HK-2 (cell line): ENCODE measurements at regions not wholly inside any gene's neighbourhood (a gene's known extent, or its start where the extent isn't known, plus 50 kb on each side); places are given as distances from the start of the nearest gene placed in this dataset.
"Not testable (repeated sequence)": the region's sequence is repeated elsewhere in the genome, so short reads cannot be mapped to it uniquely, and the experiment has no call there.

Experiments used
- DNase-seq: peaks from one replicate; pipeline ENCODE4 v3.0.0-alpha.2; 2018; ENCODE audit not compliant: unreplicated experiment

DNA sequence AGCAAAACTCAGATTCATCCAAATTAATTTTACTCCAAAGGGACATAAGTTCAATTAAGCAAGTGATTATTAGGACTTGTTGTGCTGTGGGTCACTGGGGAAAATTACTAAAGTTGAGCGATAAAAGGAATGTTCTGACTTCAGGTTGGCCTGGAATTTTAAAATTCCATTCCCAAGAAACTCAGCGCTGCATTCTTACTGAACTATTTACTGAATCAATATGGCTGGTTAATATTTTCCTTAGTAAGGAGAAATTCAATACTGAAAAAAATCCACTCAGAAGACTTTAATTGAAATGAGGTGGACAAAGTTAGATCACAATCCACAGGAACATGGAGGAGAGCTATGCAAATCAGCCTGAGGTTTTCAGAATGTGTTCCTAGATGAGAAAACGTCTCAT is 578.9 kb upstream of the NR5A2 start:
- DNase-seq, result no peak

DNA sequence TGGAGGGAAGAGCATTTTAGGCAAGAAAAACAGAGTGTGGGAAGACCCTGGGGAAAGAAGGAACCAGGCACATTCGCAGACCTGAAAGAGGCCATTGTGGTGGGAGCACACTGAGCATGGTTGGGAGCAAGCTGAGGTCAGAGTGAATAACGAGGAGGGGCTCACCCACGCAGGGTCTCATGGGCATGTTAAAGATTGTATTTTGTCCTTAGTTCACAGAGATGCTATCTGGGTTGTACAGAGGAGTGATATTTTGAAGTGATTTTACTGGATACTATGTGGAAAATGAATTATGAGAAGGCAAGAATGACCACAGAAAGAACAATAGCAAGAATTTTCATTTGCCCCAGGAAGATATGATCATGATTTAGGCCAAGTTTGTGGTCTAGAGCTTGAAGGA is 578.3 kb upstream of the NR5A2 start:
- DNase-seq, result no peak

DNA sequence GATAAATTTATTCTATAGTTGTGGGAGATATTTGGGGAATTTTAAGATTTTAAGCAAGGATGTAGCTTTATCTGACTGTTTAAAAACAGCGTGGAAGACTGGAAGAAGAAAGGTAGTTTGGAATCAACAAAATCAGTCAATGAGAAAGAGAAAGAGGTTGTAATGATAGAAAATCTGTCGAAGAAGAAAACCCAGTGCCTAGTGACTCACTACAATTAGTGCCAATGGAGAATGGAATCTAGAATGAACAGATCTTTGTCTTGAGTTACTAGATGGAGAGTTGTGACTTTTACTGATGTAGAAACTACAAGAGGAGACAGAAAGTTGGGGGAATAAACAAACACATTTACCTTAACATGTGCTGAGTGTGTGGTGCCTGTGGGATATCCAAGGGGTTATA is 577.8 kb upstream of the NR5A2 start:
- DNase-seq, result no peak

DNA sequence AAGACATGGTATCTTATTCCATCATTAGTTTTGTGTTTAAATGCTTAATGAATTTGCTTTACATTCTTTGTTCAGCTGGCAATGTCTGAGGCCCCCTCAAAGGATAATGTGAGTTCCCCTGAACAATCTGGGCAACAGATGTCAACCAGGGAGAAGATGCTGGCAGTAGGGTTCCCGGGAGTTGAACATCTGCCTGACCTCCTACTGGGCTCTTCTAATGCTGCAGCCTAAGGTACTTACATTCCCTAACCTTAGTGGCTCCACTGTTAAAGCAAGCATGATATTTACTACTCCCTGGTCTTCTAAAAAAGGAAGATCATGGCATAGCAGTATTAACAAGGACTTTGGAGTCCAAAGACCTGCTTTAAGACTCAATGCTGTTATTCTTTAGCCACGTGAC is 574.9 kb upstream of the NR5A2 start:
- no peak for DNase-seq

DNA sequence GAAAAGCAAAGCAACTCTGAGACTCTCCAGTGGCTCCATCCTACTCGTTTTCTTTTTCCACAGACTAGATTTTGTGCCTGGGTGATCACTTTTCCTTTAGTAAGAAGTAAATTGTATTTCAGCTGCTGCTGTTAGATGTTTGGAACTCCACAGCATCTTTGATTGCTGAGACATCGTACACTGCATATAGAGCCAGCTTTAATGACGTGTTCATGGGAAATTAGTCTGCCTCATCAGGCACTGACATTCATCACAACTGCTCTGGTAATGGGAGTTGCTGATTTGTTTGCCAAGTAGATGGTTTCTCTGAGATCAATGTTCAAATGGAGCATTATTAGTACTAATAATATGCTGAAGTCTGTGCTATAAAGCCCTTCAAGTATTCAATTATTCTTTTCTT is 573.8 kb upstream of the NR5A2 start:
- no peak for DNase-seq

DNA sequence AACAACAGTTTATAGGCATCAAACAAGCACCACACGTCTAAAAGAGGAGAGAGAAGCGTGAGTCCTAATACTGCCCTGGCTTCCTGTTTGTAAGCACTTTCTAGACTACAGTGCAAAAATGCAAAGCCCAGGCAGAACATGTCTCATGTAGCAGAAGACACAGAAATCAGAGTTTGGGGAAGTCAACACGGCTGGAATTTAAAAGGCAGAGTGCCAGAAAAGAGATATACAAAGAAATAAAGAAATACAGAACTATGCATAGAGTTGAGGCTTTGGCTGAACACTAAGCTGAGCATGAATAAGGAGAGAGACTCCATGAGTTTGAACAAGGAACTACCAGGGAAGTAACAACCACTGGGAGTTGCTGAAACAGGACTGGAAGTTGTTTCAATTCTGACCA is 566.6 kb upstream of the NR5A2 start:
- DNase-seq, result no peak

DNA sequence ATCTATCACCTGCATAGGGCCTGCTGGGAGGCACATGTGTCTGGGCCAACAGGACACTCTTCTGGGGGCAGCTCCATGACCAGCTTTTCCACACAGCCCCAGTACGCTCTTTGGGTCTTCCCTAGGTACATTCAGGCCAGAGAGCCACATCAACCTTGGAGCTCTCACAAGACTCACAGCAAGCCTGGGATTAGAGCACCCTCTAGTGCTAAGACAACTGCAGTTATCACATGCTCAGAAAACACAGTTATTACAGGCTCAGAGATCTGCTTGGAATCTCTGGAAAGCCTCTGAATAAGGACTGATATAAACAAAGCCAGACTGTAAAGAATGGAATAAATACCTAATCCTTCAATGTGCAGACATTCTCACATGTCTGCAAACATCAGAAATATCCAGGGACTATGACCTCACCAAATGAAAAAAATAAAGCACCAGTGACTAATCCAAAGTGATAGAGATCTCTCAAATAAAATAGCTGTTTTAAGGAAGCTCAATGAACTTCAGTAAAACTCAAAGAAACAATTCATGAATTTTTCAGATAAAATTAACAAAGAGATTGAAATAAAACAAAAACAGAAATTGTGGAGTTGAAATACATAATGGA is 563.9 kb upstream of the NR5A2 start:
- peak; percentile 29 for DNase-seq

DNA sequence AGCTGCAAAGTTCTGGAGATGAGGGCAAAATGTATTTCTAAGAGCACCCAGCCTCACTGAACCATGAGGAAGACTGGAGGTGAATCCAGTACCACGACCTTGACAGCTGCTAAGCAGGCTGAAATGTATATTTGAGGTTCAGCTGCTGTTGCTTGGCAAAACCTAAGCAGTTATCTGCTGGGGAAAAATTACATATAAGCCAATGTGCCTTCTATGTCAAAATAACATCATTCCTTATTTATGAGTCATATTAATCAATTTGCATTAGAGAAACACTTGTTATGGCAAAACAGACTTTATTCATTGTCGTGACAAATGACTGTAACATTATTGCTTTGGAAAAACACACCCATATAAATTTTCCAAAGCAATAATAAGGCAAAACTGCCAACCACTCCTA is 560.5 kb upstream of the NR5A2 start:
- no peak for DNase-seq

DNA sequence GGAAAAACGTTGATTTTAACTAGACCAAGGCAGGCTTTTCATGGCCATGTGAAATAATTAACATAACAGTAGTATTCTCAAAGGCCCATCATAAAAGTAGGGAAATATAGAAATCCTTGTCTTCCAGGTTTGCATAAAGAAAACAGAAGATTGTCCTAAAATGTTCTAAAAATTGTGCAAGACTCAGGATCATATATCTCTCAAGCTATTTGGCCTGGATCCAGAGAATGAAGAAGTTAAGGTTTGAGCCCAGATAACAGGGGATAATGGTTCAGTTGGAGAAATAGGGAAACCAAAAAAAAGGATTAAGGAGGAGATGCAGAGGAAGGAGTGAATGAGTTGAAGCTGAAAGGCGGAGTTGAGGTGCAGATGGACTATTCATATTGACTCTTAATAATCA is 555.5 kb upstream of the NR5A2 start:
- DNase-seq, result no peak

DNA sequence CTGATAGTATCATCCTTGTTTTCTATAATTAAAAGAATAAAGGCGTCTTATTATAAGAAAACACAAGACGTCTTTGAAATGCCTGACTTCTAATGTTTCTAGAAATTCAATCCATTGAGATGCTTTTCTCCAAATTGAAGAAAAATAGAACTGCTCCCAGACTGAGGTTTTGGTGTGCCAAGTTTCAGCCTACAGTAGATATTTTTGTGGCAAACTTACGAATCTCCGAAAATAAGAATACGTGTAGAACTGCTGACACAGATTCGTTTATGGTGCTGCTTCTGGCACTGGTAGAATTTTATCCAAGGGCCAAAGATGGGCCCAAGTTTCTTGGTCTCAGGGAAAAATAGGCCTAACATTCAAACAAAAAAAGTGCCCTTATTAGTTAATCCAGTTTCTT is 554.5 kb upstream of the NR5A2 start:
- no peak for DNase-seq

DNA sequence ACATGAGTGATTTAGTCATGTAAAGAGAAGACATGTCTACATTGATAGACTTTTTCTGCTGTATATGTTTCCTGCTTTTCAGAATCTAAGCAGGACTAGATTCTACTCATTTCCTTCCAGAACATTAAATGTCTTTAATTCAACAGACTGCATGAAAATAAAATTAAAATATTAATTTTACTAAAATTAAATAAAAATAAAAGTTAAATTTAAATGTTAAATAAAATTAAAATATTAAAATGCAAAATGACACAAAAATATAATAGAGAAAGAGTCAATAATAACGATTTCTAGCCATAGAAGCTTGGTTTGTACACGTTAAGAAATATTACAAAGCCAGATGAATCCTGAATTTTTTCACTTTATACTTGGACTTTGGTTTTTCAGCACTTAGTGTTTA is 552.8 kb upstream of the NR5A2 start:
- no peak for DNase-seq

DNA sequence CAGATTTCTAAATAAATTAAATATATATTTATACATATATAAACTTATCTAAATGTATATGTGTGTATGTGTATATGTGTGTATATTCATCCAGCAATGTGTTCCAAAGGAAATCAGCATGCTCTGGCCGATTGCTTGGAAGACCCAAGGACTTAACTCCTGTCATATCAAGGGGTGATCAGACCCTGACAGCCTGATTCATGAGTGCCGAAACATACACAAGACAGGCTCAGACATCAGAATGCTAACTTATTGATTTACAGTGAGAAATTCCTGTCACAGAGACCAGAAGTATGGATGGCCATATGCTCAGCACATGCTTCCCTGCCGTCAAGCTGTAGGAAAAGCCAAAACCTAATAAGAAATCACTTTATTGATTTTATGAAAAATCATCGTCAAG is 545.1 kb upstream of the NR5A2 start:
- no peak for DNase-seq

DNA sequence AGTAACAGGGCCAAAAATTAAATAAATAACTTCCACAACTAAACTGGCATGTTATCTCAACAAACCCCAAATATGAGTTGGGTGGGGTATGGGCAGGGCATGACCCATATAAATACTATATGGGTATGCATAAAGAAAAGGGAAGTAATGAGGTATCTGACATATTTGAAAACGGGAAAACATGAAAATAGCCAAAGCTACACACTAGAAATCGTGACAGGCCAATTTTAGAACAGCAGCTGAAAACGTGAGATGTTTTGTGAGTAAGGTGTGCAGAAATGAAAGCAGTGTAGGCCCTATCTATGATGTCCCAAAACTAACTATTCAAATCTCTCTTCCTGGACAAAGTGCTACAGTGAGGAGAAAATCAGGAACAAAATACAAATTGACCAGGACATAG is 537.9 kb upstream of the NR5A2 start:
- no peak for DNase-seq

DNA sequence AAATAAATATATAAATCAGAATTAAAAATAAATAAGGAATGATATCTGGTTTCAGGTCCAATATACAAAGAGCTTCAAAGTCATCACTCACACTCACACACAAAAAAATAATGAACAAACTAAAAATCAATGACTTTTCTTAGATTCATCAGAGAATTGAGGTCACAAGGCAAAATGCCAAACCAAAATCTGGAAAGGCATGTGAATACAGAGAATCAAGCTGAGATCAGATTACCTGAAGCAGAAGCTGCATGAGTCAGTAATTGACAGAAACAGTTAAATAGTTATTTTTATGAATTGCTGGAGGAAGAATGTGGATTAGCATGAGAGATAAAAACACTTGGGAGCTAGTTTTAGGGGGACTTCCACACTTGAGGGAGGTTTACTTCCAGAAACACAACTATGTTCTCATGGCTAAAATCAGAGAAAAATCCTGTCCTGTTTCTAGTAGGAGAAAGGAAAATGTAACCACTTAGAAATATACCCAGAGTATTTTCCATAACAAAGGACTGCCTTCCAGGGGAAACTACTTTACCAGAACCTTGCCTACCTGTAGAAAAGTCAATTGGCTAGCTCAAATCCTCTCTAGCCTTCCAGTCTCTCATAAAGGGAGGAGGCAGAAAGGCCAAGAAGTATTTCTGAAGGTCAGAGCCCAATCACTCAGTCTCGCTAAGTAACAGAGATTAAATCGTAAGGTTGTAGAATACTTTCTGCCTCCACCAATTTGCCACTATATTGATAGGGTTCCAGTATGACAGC is 536.6 kb upstream of the NR5A2 start:
- DNase-seq, result no peak

DNA sequence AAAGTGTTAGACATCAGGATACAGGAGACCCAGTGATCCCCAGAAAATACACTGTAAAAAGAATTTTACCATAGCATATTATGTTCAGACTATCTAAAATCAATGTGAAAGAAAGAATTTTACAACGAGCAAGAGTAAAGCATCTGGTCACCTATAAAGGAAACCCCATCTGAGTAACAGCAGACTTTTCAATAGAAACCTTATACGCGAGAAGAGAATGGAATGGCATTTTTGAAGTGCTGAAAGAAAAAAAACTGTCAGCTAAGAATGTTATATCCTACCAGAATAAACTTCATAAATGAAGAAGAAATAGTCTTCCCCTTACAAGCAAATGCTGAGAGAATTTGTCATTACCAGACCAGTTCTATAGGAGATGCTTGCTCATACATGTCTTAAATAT is 532.1 kb upstream of the NR5A2 start:
- no peak for DNase-seq

DNA sequence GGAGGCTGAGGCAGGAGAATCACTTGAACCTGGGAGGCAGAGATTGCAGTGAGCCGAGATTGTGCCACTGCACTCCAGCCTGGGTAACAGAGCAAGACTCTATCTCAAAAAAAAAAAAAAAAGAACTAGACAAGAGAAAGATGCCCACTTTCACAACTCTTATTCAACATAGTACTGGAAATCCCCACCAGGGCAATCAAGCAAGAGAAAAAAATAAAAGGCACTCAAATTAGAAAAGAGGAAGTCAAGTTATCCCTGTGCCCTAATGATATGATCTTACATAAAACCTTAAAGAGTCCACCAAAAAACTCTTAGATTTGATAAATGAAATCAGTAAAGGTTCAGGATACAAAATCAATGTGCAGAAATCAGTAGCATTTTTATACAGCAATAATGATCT is 528.7 kb upstream of the NR5A2 start:
- DNase-seq, result not testable (repeated sequence)

DNA sequence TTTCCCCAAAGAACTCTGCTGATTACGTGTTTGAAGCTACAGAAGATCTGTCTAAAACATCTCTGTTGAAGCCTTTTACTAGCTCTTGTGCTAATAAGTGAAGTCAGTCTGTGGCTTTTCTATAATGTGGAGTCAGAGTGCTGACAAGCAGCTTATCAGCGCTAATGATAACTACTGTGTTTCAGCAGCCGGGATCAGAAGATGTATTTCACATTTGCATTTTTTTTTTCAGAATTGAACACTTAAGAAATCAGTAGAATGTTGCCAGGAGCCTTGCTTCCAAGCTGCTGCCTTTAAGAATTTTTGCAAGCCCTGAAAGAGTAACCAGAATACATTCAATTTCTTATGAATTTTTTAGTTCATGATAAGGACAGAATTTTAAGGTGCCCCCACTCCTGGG is 519.4 kb upstream of the NR5A2 start:
- DNase-seq, result no peak

DNA sequence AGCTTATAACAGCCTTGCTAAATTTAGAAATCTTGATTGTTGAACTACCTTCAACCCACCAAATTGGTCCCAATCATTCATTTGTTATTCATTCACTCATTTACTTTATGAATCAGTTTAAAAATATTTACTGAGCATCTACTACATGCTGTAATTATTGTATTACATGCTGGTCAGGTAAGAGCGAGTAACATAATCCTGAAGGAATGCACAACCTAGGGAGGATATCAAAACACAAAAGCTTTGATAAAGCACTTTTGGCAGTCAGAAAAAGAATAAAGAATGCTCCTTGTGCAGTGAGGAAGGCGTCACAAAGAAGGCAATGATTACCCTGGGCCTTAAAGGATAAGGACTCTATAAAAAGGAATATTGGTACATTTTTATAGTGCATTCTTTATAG is 518.9 kb upstream of the NR5A2 start:
- DNase-seq, result no peak

DNA sequence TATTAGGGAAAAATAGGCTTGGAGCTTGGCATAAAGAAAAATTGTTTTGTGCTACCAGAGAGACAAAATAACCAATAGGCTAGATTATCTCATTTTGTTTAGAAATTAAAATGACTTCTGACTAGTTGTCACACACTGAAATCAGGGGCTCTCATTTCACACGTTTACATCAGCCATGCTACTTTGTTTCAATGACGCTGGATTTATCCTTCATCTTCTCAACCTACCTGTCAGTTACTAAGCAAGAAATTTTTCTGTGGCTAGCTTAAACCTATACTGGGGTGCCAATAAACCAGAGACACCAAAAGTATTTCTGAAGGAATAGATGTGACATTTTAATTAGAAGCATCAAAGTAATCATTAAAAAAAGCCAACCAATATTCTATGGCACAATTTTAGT is 518.1 kb upstream of the NR5A2 start:
- no peak for DNase-seq

DNA sequence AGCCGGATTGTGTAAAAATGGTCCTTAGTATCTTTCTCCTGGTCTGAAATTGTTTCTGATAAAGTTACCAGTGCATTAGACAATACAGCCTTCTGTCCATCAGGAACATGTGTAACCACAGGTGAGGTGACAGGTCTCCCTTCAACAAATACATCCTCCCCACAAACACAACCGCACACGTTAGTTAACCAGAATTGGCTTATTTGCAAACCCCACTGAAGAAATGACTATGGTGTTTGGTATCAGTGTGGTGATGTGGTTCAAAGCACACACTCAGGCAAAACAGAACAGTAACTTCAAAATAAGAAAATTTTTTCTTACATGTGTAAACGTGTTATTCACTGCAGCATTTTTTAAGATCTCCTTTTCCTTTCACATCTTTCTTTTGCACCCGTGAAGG is 517.2 kb upstream of the NR5A2 start:
- no peak for DNase-seq

DNA sequence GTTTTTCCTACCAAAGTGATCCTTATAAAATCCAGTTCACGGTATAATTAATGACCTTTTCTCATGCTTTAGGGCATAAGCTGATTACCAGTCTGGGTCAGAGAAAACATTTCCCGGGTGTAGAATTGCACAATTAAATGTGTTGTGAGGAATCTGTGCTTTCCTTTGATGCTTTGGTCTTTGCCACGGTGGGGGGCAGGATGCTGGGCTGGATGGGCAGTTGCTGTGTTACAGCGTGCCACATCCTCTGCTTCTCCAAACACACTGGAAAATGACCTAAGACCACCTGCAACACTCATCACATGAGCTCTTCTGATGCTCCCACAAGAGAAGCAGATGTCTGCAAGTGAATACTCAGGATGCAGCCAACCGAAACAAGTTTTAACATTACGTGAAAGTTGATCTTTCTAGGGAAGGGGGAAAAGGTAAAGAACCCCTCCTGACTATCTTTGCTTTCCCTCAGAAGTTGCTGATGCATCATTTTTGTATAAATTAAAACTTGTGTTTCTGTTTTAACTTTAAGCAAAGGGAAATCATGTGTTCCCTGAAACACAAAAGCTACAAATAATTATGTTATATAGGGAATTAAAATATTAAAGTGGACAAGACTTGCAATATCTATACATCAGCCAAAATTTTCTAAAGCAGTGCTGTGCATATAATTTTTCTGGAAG is 515.3 kb upstream of the NR5A2 start:
- peak; percentile 67 for DNase-seq

DNA sequence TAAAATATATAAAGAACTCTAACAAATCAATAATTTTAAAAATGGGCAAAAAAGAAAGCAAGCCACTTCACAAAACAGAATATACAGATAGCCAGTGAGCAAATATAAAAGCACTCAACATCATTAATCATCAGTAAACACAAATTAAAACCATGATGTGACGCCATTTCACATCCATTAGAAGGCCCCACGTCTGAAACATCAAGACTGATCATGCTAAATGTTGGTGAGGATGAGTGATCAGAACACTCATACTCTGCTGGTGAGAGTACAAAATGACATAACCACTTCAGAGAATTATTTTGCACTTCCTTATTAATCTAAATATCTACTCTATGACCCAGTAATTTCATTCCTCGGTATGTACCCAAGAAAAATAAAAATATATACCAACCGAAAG is 512.2 kb upstream of the NR5A2 start:
- no peak for DNase-seq

DNA sequence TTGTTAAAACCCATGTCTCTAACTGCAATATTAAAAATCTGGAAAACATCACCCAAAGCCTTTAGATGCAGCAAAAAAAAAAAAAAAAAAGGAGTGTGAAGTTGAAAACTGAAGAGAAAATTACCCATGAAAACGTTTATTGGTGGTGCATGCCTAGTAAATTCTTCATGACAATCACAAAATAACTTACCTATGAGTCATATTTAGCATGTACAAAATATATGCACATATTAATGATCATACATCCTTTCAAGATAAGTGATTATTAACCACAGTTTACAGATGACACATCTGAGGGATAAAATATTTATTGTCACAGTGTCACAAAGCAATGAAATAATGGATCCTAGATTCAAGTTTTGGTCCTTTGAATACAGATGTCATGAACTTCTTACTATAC is 505.2 kb upstream of the NR5A2 start:
- no peak for DNase-seq
